ENCODE measurements at regions not wholly inside any gene's neighbourhood (a gene's known extent, or its start where the extent isn't known, plus 50 kb on each side); places are given as distances from the start of the nearest gene placed in this dataset.

GRCh38 chr5:6069496-6070185 lies 308.7 kb downstream of the MED10 start:
- no peaks in the 10 kb centered on the region for H3K36me3 ChIP-seq (ENCODE audit: control insufficient read depth in 1 of 2, insufficient read depth in 2 of 2, low read length in 2 of 2)
- no peak overlapping the region for H3K9ac ChIP-seq (ENCODE audit: low read depth in 1 of 2, low read length in 2 of 2)
- no peaks in the 10 kb centered on the region for H3K27me3 ChIP-seq (ENCODE audit: control insufficient read depth in 1 of 2, insufficient read depth in 2 of 2, low read length in 2 of 2)
- H3K4me1 ChIP-seq (ENCODE audit: control insufficient read depth in 1 of 2, insufficient read depth in 2 of 2, low read length in 2 of 2), result no peaks in the 10 kb centered on the region
- H3K4me3 ChIP-seq (ENCODE audit: low read depth in 1 of 2, low read length in 2 of 2), result no peak overlapping the region
- no peak overlapping the region for H3K27ac ChIP-seq (ENCODE audit: low read depth, low read length)
- H3K9me3 ChIP-seq (ENCODE audit: control insufficient read depth in 1 of 2, low read length in 2 of 2), result no peaks in the 10 kb centered on the region

GRCh38 chr5:6066016-6066415 lies 312.3 kb downstream of the MED10 start:
- Histone ChIP-seq H3K9ac (ENCODE audit: low read depth in 1 of 2, low read length in 2 of 2) (no peak overlapping the region), H3K36me3 (ENCODE audit: control insufficient read depth in 1 of 2, insufficient read depth in 2 of 2, low read length in 2 of 2) (no peaks in the 10 kb centered on the region), H3K27ac (ENCODE audit: low read depth, low read length) (no peak overlapping the region), H3K9me3 (ENCODE audit: control insufficient read depth in 1 of 2, low read length in 2 of 2) (no peaks in the 10 kb centered on the region), H3K27me3 (ENCODE audit: control insufficient read depth in 1 of 2, insufficient read depth in 2 of 2, low read length in 2 of 2) (no peaks in the 10 kb centered on the region), H3K4me3 (ENCODE audit: low read depth in 1 of 2, low read length in 2 of 2) (no peak overlapping the region), H3K4me1 (ENCODE audit: control insufficient read depth in 1 of 2, insufficient read depth in 2 of 2, low read length in 2 of 2) (no peaks in the 10 kb centered on the region)

- Histone ChIP-seq H3K4me1 (ENCODE audit: control insufficient read depth in 1 of 2, insufficient read depth in 2 of 2, low read length in 2 of 2) (no peaks in the 10 kb centered on the region), H3K9ac (ENCODE audit: low read depth in 1 of 2, low read length in 2 of 2) (no peak overlapping the region), H3K4me3 (ENCODE audit: low read depth in 1 of 2, low read length in 2 of 2) (no peak overlapping the region), H3K36me3 (ENCODE audit: control insufficient read depth in 1 of 2, insufficient read depth in 2 of 2, low read length in 2 of 2) (no peaks in the 10 kb centered on the region), H3K27me3 (ENCODE audit: control insufficient read depth in 1 of 2, insufficient read depth in 2 of 2, low read length in 2 of 2) (no peaks in the 10 kb centered on the region), H3K27ac (ENCODE audit: low read depth, low read length) (no peak overlapping the region), H3K9me3 (ENCODE audit: control insufficient read depth in 1 of 2, low read length in 2 of 2) (no peaks in the 10 kb centered on the region)
Observed at GRCh38 chr5:6059137-6059800, 319.1 kb downstream of the MED10 start.

- H3K27me3 ChIP-seq (ENCODE audit: control insufficient read depth in 1 of 2, insufficient read depth in 2 of 2, low read length in 2 of 2), result no peaks in the 10 kb centered on the region
- H3K9me3 ChIP-seq (ENCODE audit: control insufficient read depth in 1 of 2, low read length in 2 of 2), result no peaks in the 10 kb centered on the region
- no peak overlapping the region for H3K27ac ChIP-seq (ENCODE audit: low read depth, low read length)
- no peak overlapping the region for H3K4me3 ChIP-seq (ENCODE audit: low read depth in 1 of 2, low read length in 2 of 2)
- no peaks in the 10 kb centered on the region for H3K36me3 ChIP-seq (ENCODE audit: control insufficient read depth in 1 of 2, insufficient read depth in 2 of 2, low read length in 2 of 2)
- no peaks in the 10 kb centered on the region for H3K4me1 ChIP-seq (ENCODE audit: control insufficient read depth in 1 of 2, insufficient read depth in 2 of 2, low read length in 2 of 2)
- no peak overlapping the region for H3K9ac ChIP-seq (ENCODE audit: low read depth in 1 of 2, low read length in 2 of 2)
Observed at GRCh38 chr5:6058055-6058715, 320.2 kb downstream of the MED10 start.

GRCh38 chr5:6056280-6056679 lies 322.1 kb downstream of the MED10 start:
- no peak overlapping the region for H3K27ac ChIP-seq (ENCODE audit: low read depth, low read length)
- no peaks in the 10 kb centered on the region for H3K27me3 ChIP-seq (ENCODE audit: control insufficient read depth in 1 of 2, insufficient read depth in 2 of 2, low read length in 2 of 2)
- no peak overlapping the region for H3K4me3 ChIP-seq (ENCODE audit: low read depth in 1 of 2, low read length in 2 of 2)
- H3K9me3 ChIP-seq (ENCODE audit: control insufficient read depth in 1 of 2, low read length in 2 of 2), result no peaks in the 10 kb centered on the region
- no peaks in the 10 kb centered on the region for H3K4me1 ChIP-seq (ENCODE audit: control insufficient read depth in 1 of 2, insufficient read depth in 2 of 2, low read length in 2 of 2)
- no peak overlapping the region for H3K9ac ChIP-seq (ENCODE audit: low read depth in 1 of 2, low read length in 2 of 2)
- no peaks in the 10 kb centered on the region for H3K36me3 ChIP-seq (ENCODE audit: control insufficient read depth in 1 of 2, insufficient read depth in 2 of 2, low read length in 2 of 2)

- H3K36me3 ChIP-seq (ENCODE audit: control insufficient read depth in 1 of 2, insufficient read depth in 2 of 2, low read length in 2 of 2), result no peaks in the 10 kb centered on the region
- H3K4me1 ChIP-seq (ENCODE audit: control insufficient read depth in 1 of 2, insufficient read depth in 2 of 2, low read length in 2 of 2), result no peaks in the 10 kb centered on the region
- no peaks in the 10 kb centered on the region for H3K27me3 ChIP-seq (ENCODE audit: control insufficient read depth in 1 of 2, insufficient read depth in 2 of 2, low read length in 2 of 2)
- H3K9ac ChIP-seq (ENCODE audit: low read depth in 1 of 2, low read length in 2 of 2), result no peak overlapping the region
- no peak overlapping the region for H3K27ac ChIP-seq (ENCODE audit: low read depth, low read length)
- no peaks in the 10 kb centered on the region for H3K9me3 ChIP-seq (ENCODE audit: control insufficient read depth in 1 of 2, low read length in 2 of 2)
- H3K4me3 ChIP-seq (ENCODE audit: low read depth in 1 of 2, low read length in 2 of 2), result no peak overlapping the region
Observed at GRCh38 chr5:6049662-6050061, 328.7 kb downstream of the MED10 start.

- H3K4me3 ChIP-seq (ENCODE audit: low read depth in 1 of 2, low read length in 2 of 2), result no peak overlapping the region
- H3K36me3 ChIP-seq (ENCODE audit: control insufficient read depth in 1 of 2, insufficient read depth in 2 of 2, low read length in 2 of 2), result no peaks in the 10 kb centered on the region
- no peaks in the 10 kb centered on the region for H3K9me3 ChIP-seq (ENCODE audit: control insufficient read depth in 1 of 2, low read length in 2 of 2)
- no peak overlapping the region for H3K27ac ChIP-seq (ENCODE audit: low read depth, low read length)
- H3K9ac ChIP-seq (ENCODE audit: low read depth in 1 of 2, low read length in 2 of 2), result no peak overlapping the region
- H3K4me1 ChIP-seq (ENCODE audit: control insufficient read depth in 1 of 2, insufficient read depth in 2 of 2, low read length in 2 of 2), result no peaks in the 10 kb centered on the region
- H3K27me3 ChIP-seq (ENCODE audit: control insufficient read depth in 1 of 2, insufficient read depth in 2 of 2, low read length in 2 of 2), result no peaks in the 10 kb centered on the region
Observed at GRCh38 chr5:6048746-6049145, 329.6 kb downstream of the MED10 start.

GRCh38 chr5:6046296-6046967 lies 331.9 kb downstream of the MED10 start:
- Histone ChIP-seq H3K27ac (ENCODE audit: low read depth, low read length) (no peak overlapping the region), H3K27me3 (ENCODE audit: control insufficient read depth in 1 of 2, insufficient read depth in 2 of 2, low read length in 2 of 2) (no peaks in the 10 kb centered on the region), H3K36me3 (ENCODE audit: control insufficient read depth in 1 of 2, insufficient read depth in 2 of 2, low read length in 2 of 2) (no peaks in the 10 kb centered on the region), H3K9me3 (ENCODE audit: control insufficient read depth in 1 of 2, low read length in 2 of 2) (no peaks in the 10 kb centered on the region), H3K4me3 (ENCODE audit: low read depth in 1 of 2, low read length in 2 of 2) (no peak overlapping the region), H3K9ac (ENCODE audit: low read depth in 1 of 2, low read length in 2 of 2) (no peak overlapping the region), H3K4me1 (ENCODE audit: control insufficient read depth in 1 of 2, insufficient read depth in 2 of 2, low read length in 2 of 2) (no peaks in the 10 kb centered on the region)

GRCh38 chr5:6043491-6044310 lies 334.6 kb downstream of the MED10 start:
- Histone ChIP-seq H3K36me3 (ENCODE audit: control insufficient read depth in 1 of 2, insufficient read depth in 2 of 2, low read length in 2 of 2) (no peaks in the 10 kb centered on the region), H3K27ac (ENCODE audit: low read depth, low read length) (no peak overlapping the region), H3K4me1 (ENCODE audit: control insufficient read depth in 1 of 2, insufficient read depth in 2 of 2, low read length in 2 of 2) (no peaks in the 10 kb centered on the region), H3K4me3 (ENCODE audit: low read depth in 1 of 2, low read length in 2 of 2) (no peak overlapping the region), H3K9me3 (ENCODE audit: control insufficient read depth in 1 of 2, low read length in 2 of 2) (no peaks in the 10 kb centered on the region), H3K27me3 (ENCODE audit: control insufficient read depth in 1 of 2, insufficient read depth in 2 of 2, low read length in 2 of 2) (no peaks in the 10 kb centered on the region), H3K9ac (ENCODE audit: low read depth in 1 of 2, low read length in 2 of 2) (no peak overlapping the region)

Data from duodenal mucosa (tissue), 2 donors.